OCI-LY3 (cell line): ENCODE measurements at regions not wholly inside any gene's neighbourhood (a gene's known extent, or its start where the extent isn't known, plus 50 kb on each side); places are given as distances from the start of the nearest gene placed in this dataset.

Experiments
- H2AFZ ChIP-seq: fragments of 200-600, 300-600 bp; shearing (Covaris generic); 2 replicates; pipeline ENCODE4 v1.6.0; 2014; ENCODE audit warnings: antibody characterized with exemption, low read depth, low read length
- H3K27ac ChIP-seq: fragments of 200-600, 300-600 bp; sonication (generic); 2 replicates; pipeline ENCODE4 v1.5.1; 2014; ENCODE audit warnings: mild to moderate bottlenecking, low read length, moderate library complexity, mixed read lengths
- H3K27me3 ChIP-seq: fragments of 200-600, 300-600 bp; sonication (generic); 2 replicates; pipeline ENCODE4 v1.6.1; 2014; ENCODE audit warnings: low read depth, low read length, mixed read lengths
- H3K36me3 ChIP-seq: fragments of 200-600, 300-600 bp; sonication (generic); replicated peaks from 2 replicates; pipeline ENCODE3; 2014; ENCODE audit warnings: low read depth, low read length, mixed read lengths
- H3K4me1 ChIP-seq: fragments of 300-600, 200-600 bp; sonication (generic); 2 replicates; pipeline ENCODE4 v1.6.1; 2014; ENCODE audit warnings: low read length, mixed read lengths
- H3K4me2 ChIP-seq: fragments of 200-600, 300-600 bp; sonication (generic); 2 replicates; pipeline ENCODE4 v1.6.1; 2014; ENCODE audit warnings: low read length, mixed read lengths
- H3K4me3 ChIP-seq: fragments of 300-600, 200-600 bp; sonication (generic); 2 replicates; pipeline ENCODE4 v1.5.1; 2014; ENCODE audit warnings: antibody characterized with exemption, mild to moderate bottlenecking, low read length, moderate library complexity
- H3K79me2 ChIP-seq: fragments of 300-600, 200-600 bp; shearing (Covaris generic); 2 replicates; pipeline ENCODE4 v1.6.1; 2014; ENCODE audit warnings: mild to moderate bottlenecking, low read length, mixed read lengths
- H3K9ac ChIP-seq: fragments of 300-600, 200-600 bp; shearing (Covaris generic); 2 replicates; pipeline ENCODE4 v1.6.0; 2014; ENCODE audit warnings: mild to moderate bottlenecking, low read length, moderate library complexity
- H3K9me3 ChIP-seq: fragments of 200-600, 300-600 bp; shearing (Covaris generic); 2 replicates; pipeline ENCODE4 v1.6.1; 2014; ENCODE audit warnings: low read length, mixed read lengths; ENCODE audit not compliant: insufficient read depth
- H4K20me1 ChIP-seq: fragments of 200-600, 300-600 bp; sonication (generic); 2 replicates; pipeline ENCODE4 v1.6.1; 2016; ENCODE audit warnings: low read length, mixed read lengths; ENCODE audit not compliant: insufficient read depth
- EZH2phosphoT487 ChIP-seq: fragments of 200-600 bp; shearing (Covaris generic); IDR thresholded peaks from 2 replicates; pipeline ENCODE4 v1.6.1; 2018; ENCODE audit warnings: antibody characterized with exemption, mixed run types, low read depth
- TF ChIP-seq, protein P1 (sequence below): fragments of 200-600, 300-600 bp; sonication (generic); IDR thresholded peaks from 2 replicates; pipeline ENCODE4 v1.5.1; 2014; ENCODE audit warnings: antibody characterized with exemption, low read length, low read depth

- Histone ChIP-seq H3K36me3 (no peaks in the 10 kb centered on the region), H2AFZ (no peak overlapping the region), H3K27ac (no peak overlapping the region), H3K27me3 (no peaks in the 10 kb centered on the region), H3K79me2 (no peaks in the 10 kb centered on the region), H4K20me1 (no peaks in the 10 kb centered on the region), H3K4me2 (no peak overlapping the region), H3K9me3 (no peaks in the 10 kb centered on the region), H3K4me1 (no peaks in the 10 kb centered on the region), H3K4me3 (no peak overlapping the region), H3K9ac (no peak overlapping the region)
- TF ChIP-seq EZH2phosphoT487 = no peak
- TF ChIP-seq, protein P1, sequence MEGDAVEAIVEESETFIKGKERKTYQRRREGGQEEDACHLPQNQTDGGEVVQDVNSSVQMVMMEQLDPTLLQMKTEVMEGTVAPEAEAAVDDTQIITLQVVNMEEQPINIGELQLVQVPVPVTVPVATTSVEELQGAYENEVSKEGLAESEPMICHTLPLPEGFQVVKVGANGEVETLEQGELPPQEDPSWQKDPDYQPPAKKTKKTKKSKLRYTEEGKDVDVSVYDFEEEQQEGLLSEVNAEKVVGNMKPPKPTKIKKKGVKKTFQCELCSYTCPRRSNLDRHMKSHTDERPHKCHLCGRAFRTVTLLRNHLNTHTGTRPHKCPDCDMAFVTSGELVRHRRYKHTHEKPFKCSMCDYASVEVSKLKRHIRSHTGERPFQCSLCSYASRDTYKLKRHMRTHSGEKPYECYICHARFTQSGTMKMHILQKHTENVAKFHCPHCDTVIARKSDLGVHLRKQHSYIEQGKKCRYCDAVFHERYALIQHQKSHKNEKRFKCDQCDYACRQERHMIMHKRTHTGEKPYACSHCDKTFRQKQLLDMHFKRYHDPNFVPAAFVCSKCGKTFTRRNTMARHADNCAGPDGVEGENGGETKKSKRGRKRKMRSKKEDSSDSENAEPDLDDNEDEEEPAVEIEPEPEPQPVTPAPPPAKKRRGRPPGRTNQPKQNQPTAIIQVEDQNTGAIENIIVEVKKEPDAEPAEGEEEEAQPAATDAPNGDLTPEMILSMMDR = no peak
Observed at GRCh38 chr6:22418714-22419113, 121.9 kb upstream of the PRL start.

DNA sequence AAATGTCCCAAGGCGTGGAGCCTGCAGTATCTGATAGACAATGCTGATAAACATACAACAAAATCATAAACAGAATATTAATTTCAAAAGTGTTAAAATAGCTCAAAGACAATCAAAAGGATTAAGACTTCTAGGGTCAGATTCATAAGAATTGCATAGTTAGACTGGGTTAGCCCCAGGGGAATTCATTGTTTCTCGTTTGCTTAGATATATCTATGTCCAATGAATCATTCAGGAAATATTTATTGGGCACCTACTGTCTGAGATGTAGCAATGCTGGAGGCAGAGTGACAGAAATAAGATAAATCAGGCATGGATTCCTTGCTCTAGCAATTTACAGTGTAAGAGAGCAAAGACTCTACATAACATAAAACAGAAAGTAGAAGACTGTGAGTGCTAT lies 124.4 kb upstream of the PRL start:
- Histone ChIP-seq H3K79me2 (no peaks in the 10 kb centered on the region), H3K36me3 (no peaks in the 10 kb centered on the region), H3K27ac (no peak overlapping the region), H3K9ac (no peak overlapping the region), H3K9me3 (no peaks in the 10 kb centered on the region), H3K27me3 (no peaks in the 10 kb centered on the region), H3K4me1 (no peaks in the 10 kb centered on the region), H3K4me3 (no peak overlapping the region), H4K20me1 (no peaks in the 10 kb centered on the region), H3K4me2 (no peak overlapping the region), H2AFZ (no peak overlapping the region)
- TF ChIP-seq, protein P1 = no peak
- no peak for TF ChIP-seq EZH2phosphoT487

DNA sequence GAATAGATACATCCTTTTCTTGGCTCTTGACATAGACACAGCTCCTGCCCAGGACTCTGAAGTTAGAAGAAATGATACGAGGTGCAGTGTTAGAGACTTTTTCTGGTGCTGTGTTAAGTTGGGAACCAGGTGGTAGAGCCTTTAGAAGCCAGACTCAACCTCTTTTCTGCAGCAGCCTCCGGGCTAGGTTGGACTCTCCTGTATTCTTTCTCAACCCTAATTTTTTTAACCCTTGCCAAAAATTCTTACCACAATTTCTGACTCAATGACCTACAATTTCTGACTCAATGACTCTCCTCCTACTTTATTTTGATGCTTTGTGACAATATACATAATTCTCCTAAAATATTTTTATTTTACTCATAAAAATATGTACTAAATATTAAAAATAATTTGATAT lies 127.4 kb upstream of the PRL start:
- Histone ChIP-seq H3K79me2 (no peaks in the 10 kb centered on the region), H2AFZ (no peak overlapping the region), H3K27ac (no peak overlapping the region), H3K27me3 (no peaks in the 10 kb centered on the region), H3K9ac (no peak overlapping the region), H3K4me2 (no peak overlapping the region), H3K4me1 (no peaks in the 10 kb centered on the region), H3K36me3 (no peaks in the 10 kb centered on the region), H3K9me3 (no peaks in the 10 kb centered on the region), H3K4me3 (no peak overlapping the region), H4K20me1 (no peaks in the 10 kb centered on the region)
- no peak for TF ChIP-seq EZH2phosphoT487

GRCh38 chr6:22432060-22432459 lies 135.2 kb upstream of the PRL start:
- TF ChIP-seq, protein P1 = no peak
- TF ChIP-seq EZH2phosphoT487 = no peak
- no peak overlapping the region for H3K4me3 ChIP-seq
- no peaks in the 10 kb centered on the region for H3K79me2 ChIP-seq
- no peak overlapping the region for H3K9ac ChIP-seq
- no peaks in the 10 kb centered on the region for H3K36me3 ChIP-seq
- no peak overlapping the region for H3K4me2 ChIP-seq
- no peaks in the 10 kb centered on the region for H3K9me3 ChIP-seq
- H2AFZ ChIP-seq = no peak overlapping the region
- H3K4me1 ChIP-seq = no peaks in the 10 kb centered on the region
- no peaks in the 10 kb centered on the region for H3K27me3 ChIP-seq
- no peaks in the 10 kb centered on the region for H4K20me1 ChIP-seq
- H3K27ac ChIP-seq = no peak overlapping the region

- H3K9ac ChIP-seq = no peak overlapping the region
- H3K27ac ChIP-seq = no peak overlapping the region
- H3K36me3 ChIP-seq = no peaks in the 10 kb centered on the region
- no peak overlapping the region for H2AFZ ChIP-seq
- H3K4me2 ChIP-seq = no peak overlapping the region
- H3K4me3 ChIP-seq = no peak overlapping the region
- H3K4me1 ChIP-seq = no peaks in the 10 kb centered on the region
- H3K27me3 ChIP-seq = no peaks in the 10 kb centered on the region
- TF ChIP-seq, protein P1 = no peak
- TF ChIP-seq EZH2phosphoT487 = no peak
- H3K79me2 ChIP-seq = no peaks in the 10 kb centered on the region
- H4K20me1 ChIP-seq = no peaks in the 10 kb centered on the region
- no peaks in the 10 kb centered on the region for H3K9me3 ChIP-seq
Observed at GRCh38 chr6:22433745-22434144, 135.6 kb upstream of the HDGFL1 start.
